ENCODE measurements at regions not wholly inside any gene's neighbourhood (a gene's known extent, or its start where the extent isn't known, plus 50 kb on each side); places are given as distances from the start of the nearest gene placed in this dataset.

DNA sequence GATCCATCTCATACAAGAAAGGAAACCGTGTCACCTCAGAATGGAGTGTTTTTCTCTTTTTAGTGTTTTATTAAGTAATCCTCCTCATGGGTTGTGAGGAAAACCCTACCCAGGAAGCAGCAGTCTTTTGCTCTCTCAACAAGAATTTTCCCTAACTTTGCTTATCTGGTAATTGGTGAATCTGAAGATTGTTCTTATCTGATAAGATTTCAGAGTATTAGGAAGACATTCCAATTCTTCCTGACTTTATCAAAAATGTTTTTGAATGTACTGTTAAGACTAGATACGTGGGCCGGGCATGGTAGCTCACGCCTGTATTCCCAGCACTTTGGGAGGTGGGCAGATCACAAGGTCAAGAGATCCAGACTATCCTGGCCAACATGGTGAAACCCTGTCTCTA is 86.0 kb downstream of the PHLDA1 start:
- no peaks in the 10 kb centered on the region for H4K20me1 ChIP-seq (ENCODE audit: insufficient read depth, low read length)
- no peak overlapping the region for H3K9ac ChIP-seq (ENCODE audit: low read depth, low read length)
- no TSS peak for BruUV-seq (replicated peaks)
- dilution Hi-C loops (cut with HindIII; ENCODE audit: low sequenced_read_pairs, unreplicated experiment) = no loop called here
- peak overlapping the region; percentile 99 for H2BK5ac ChIP-seq (ENCODE audit: low read depth, low read length, poor library complexity, severe bottlenecking)
- peaks cover 8% of the 10 kb centered on the region; the same call in 1 of the 2 replicates for H3K9me1 ChIP-seq (ENCODE audit: insufficient read depth, low read length)
- H3K4ac ChIP-seq (ENCODE audit: low read depth, low read length) = peak overlapping the region; percentile 94
- peak overlapping the region; percentile 96 for H4K5ac ChIP-seq (ENCODE audit: low read depth, low read length)
- no peak overlapping the region for H2AK9ac ChIP-seq (replicated peaks; ENCODE audit: low read depth, low read length, poor library complexity)
- in situ Hi-C loops (cut with MboI; ENCODE audit: low sequenced_read_pairs) = no loop called here
- peak overlapping the region; percentile 84 for H2BK15ac ChIP-seq (ENCODE audit: low read depth, low read length)
- H3K36me3 ChIP-seq (ENCODE audit: control insufficient read depth, insufficient read depth, low read length) = no peaks in the 10 kb centered on the region
- H3K79me1 ChIP-seq (ENCODE audit: low read depth in 1 of 2, low read length in 2 of 2) = peaks cover 3 to 13% of the 10 kb centered on the region in 2 experiments; a peak in 2 of 4 replicates
- peak overlapping the region; percentile 91 for H3K18ac ChIP-seq (ENCODE audit: low read depth, low read length)
- peak overlapping the region; percentile 89 for H4K91ac ChIP-seq (ENCODE audit: insufficient read depth, low read depth, low read length)
- no peak overlapping the region for H3K4me2 ChIP-seq (ENCODE audit: low read depth, low read length)
- DNase-seq = no peak
- CTCF ChIA-PET = interaction anchor here (0.7 kb wide), 2 partner anchors 77 to 541 kb away, joined by 3 read pairs; no protein-coding TSS in a partner anchor
- intact Hi-C loops (cut with micrococcal nuclease) = no loop called here
- peak overlapping the region; percentile 35 to 95 for H4K8ac ChIP-seq (ENCODE audit: low read depth in 2 of 2, low read length in 2 of 2)
- POLR2A ChIA-PET (ENCODE audit: unreplicated experiment) = no interaction called here
- H3K23ac ChIP-seq (ENCODE audit: low read depth, low read length) = peak overlapping the region; percentile 97
- peak overlapping the region; percentile 97 for H3K14ac ChIP-seq (replicated peaks; ENCODE audit: low read depth, low read length)
- no peaks in the 10 kb centered on the region for H3K27me3 ChIP-seq (ENCODE audit: control insufficient read depth, insufficient read depth, low read length)
- H2AFZ ChIP-seq (replicated peaks; ENCODE audit: low read length, poor library complexity) = no peak overlapping the region
- H2AK5ac ChIP-seq (ENCODE audit: low read depth, low read length) = peak overlapping the region; percentile 85
- peak overlapping the region; percentile 98 for H3K56ac ChIP-seq (ENCODE audit: extremely low read depth, insufficient read depth, low read length)
- H3K9me3 ChIP-seq (ENCODE audit: control insufficient read depth, insufficient read depth, low read length) = no peaks in the 10 kb centered on the region
- no peak overlapping the region for H3K4me3 ChIP-seq (ENCODE audit: insufficient read depth, low read depth, low read length)
- H2BK20ac ChIP-seq (ENCODE audit: low read depth, low read length) = peak overlapping the region; percentile 99
- no peak for TF ChIP-seq SMC3 (IDR thresholded peaks at IDR 0.05; ENCODE audit: low read depth, low read length)
- no peak for TF ChIP-seq MAFK (IDR thresholded peaks at IDR 0.05; ENCODE audit: low read depth, low read length)
- TF ChIP-seq FOS (IDR thresholded peaks at IDR 0.05; ENCODE audit: low read depth, low read length) = no peak
- no peak for TF ChIP-seq NFE2L2 (IDR thresholded peaks at IDR 0.05; ENCODE audit: low read depth, low read length)
- TF ChIP-seq POLR2A (IDR thresholded peaks at IDR 0.05; ENCODE audit: low read depth, low read length) = no peak
- TF ChIP-seq RCOR1 (IDR thresholded peaks at IDR 0.05; ENCODE audit: insufficient replicate concordance, low read length) = no peak
- no peak for TF ChIP-seq MAZ (IDR thresholded peaks at IDR 0.05; ENCODE audit: borderline replicate concordance, low read depth, low read length)
- TF ChIP-seq, protein P1, sequence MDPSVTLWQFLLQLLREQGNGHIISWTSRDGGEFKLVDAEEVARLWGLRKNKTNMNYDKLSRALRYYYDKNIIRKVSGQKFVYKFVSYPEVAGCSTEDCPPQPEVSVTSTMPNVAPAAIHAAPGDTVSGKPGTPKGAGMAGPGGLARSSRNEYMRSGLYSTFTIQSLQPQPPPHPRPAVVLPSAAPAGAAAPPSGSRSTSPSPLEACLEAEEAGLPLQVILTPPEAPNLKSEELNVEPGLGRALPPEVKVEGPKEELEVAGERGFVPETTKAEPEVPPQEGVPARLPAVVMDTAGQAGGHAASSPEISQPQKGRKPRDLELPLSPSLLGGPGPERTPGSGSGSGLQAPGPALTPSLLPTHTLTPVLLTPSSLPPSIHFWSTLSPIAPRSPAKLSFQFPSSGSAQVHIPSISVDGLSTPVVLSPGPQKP (IDR thresholded peaks at IDR 0.05; ENCODE audit: borderline replicate concordance, low read depth, low read length) = no peak
- no peak for TF ChIP-seq MXI1 (IDR thresholded peaks at IDR 0.05; ENCODE audit: borderline replicate concordance, low read depth, low read length)
- TF ChIP-seq, protein P2, sequence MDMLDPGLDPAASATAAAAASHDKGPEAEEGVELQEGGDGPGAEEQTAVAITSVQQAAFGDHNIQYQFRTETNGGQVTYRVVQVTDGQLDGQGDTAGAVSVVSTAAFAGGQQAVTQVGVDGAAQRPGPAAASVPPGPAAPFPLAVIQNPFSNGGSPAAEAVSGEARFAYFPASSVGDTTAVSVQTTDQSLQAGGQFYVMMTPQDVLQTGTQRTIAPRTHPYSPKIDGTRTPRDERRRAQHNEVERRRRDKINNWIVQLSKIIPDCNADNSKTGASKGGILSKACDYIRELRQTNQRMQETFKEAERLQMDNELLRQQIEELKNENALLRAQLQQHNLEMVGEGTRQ (IDR thresholded peaks at IDR 0.05; ENCODE audit: low read depth, low read length) = no peak
- TF ChIP-seq RAD21 (IDR thresholded peaks at IDR 0.05; ENCODE audit: low read length) = no peak
- TF ChIP-seq BHLHE40 (IDR thresholded peaks at IDR 0.05; ENCODE audit: low read depth, low read length) = no peak
- no peak for TF ChIP-seq RFX5 (IDR thresholded peaks at IDR 0.05; ENCODE audit: low read depth, low read length)
- TF ChIP-seq CHD1 (IDR thresholded peaks at IDR 0.05; ENCODE audit: low read depth, low read length) = no peak
- TF ChIP-seq CEBPB (IDR thresholded peaks at IDR 0.05; ENCODE audit: low read depth, low read length) = no peak
- TF ChIP-seq, protein P3, sequence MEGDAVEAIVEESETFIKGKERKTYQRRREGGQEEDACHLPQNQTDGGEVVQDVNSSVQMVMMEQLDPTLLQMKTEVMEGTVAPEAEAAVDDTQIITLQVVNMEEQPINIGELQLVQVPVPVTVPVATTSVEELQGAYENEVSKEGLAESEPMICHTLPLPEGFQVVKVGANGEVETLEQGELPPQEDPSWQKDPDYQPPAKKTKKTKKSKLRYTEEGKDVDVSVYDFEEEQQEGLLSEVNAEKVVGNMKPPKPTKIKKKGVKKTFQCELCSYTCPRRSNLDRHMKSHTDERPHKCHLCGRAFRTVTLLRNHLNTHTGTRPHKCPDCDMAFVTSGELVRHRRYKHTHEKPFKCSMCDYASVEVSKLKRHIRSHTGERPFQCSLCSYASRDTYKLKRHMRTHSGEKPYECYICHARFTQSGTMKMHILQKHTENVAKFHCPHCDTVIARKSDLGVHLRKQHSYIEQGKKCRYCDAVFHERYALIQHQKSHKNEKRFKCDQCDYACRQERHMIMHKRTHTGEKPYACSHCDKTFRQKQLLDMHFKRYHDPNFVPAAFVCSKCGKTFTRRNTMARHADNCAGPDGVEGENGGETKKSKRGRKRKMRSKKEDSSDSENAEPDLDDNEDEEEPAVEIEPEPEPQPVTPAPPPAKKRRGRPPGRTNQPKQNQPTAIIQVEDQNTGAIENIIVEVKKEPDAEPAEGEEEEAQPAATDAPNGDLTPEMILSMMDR (conservative IDR thresholded peaks at IDR 0.05; ENCODE audit: low read depth, low read length) = no peak
- H2BK120ac ChIP-seq (ENCODE audit: low read depth, low read length) = peak overlapping the region; percentile 98
- WGBS, 2 experiments (ENCODE audit: extremely low coverage in 2 of 2, insufficient read length in 1 of 2) = no CpG with 5 or more reads among the region's 4 CpGs
- ATAC-seq (ENCODE audit: low read depth) = no peak
- H3K4me1 ChIP-seq (ENCODE audit: control insufficient read depth, insufficient read depth, low read length) = peaks cover 16% of the 10 kb centered on the region
- peak overlapping the region; percentile 87 for H3K27ac ChIP-seq (ENCODE audit: insufficient read depth, low read length)
